T-helper 2 cell treated with Interferon-gamma antibody and Interleukin-4, amounts not matched to agents 5 μg/mL and 100 μg/mL, for 36 hours (primary cell): ENCODE measurements at regions not wholly inside any gene's neighbourhood (a gene's known extent, or its start where the extent isn't known, plus 50 kb on each side); places are given as distances from the start of the nearest gene placed in this dataset.

Experiments
- DNase-seq: peaks from one replicate; pipeline ENCODE4 v3.0.0; 2021; ENCODE audit warnings: low spot score
- H3K27ac Mint-ChIP-seq: one replicate; pipeline ENCODE4 v1.8.0; 2021; ENCODE audit warnings: mild to moderate bottlenecking, mixed read lengths
- H3K27me3 Mint-ChIP-seq: one replicate; pipeline ENCODE4 v1.8.0; 2021; ENCODE audit warnings: low read depth, mixed read lengths
- H3K36me3 Mint-ChIP-seq: one replicate; pipeline ENCODE4 v1.8.0; 2021; ENCODE audit warnings: low read depth, mixed read lengths
- H3K4me1 Mint-ChIP-seq: one replicate; pipeline ENCODE4 v1.8.0; 2021; ENCODE audit warnings: low read depth, mixed read lengths
- H3K4me3 Mint-ChIP-seq: one replicate; pipeline ENCODE4 v1.8.0; 2022; ENCODE audit warnings: mild to moderate bottlenecking, moderate library complexity, mixed read lengths
- H3K9me3 Mint-ChIP-seq: one replicate; pipeline ENCODE4 v1.8.0; 2021; ENCODE audit warnings: mixed read lengths

GRCh38 chr16:85259832-85260167, 147.5 kb upstream of the CIBAR2 start:
- no peak for DNase-seq
- Mint-ChIP-seq H3K36me3 (no peaks in the 10 kb centered on the region), H3K27me3 (peaks cover 11% of the 10 kb centered on the region), H3K27ac (no peak overlapping the region), H3K9me3 (no peaks in the 10 kb centered on the region), H3K4me3 (no peak overlapping the region), H3K4me1 (no peaks in the 10 kb centered on the region)

- no peaks in the 10 kb centered on the region for H3K9me3 Mint-ChIP-seq
- H3K27me3 Mint-ChIP-seq, result peaks cover 11% of the 10 kb centered on the region
- no peaks in the 10 kb centered on the region for H3K36me3 Mint-ChIP-seq
- DNase-seq, result no peak
- H3K4me3 Mint-ChIP-seq, result no peak overlapping the region
- no peak overlapping the region for H3K27ac Mint-ChIP-seq
- H3K4me1 Mint-ChIP-seq, result no peaks in the 10 kb centered on the region
These were observed 148.9 kb upstream of the CIBAR2 start for GRCh38 chr16:85261204-85261603.

- no peak for DNase-seq
- H3K36me3 Mint-ChIP-seq, result no peaks in the 10 kb centered on the region
- H3K27ac Mint-ChIP-seq, result no peak overlapping the region
- no peak overlapping the region for H3K4me3 Mint-ChIP-seq
- H3K9me3 Mint-ChIP-seq, result no peaks in the 10 kb centered on the region
- peaks cover 11% of the 10 kb centered on the region for H3K27me3 Mint-ChIP-seq
- H3K4me1 Mint-ChIP-seq, result no peaks in the 10 kb centered on the region
These were observed 149.6 kb upstream of the CIBAR2 start for GRCh38 chr16:85261657-85262557.

GRCh38 chr16:85262558-85263238, 150.4 kb upstream of the CIBAR2 start:
- Mint-ChIP-seq H3K27me3 (peaks cover 11% of the 10 kb centered on the region), H3K36me3 (no peaks in the 10 kb centered on the region), H3K4me1 (no peaks in the 10 kb centered on the region), H3K9me3 (no peaks in the 10 kb centered on the region), H3K4me3 (no peak overlapping the region), H3K27ac (no peak overlapping the region)
- no peak for DNase-seq

GRCh38 chr16:85263239-85263585, 150.9 kb upstream of the CIBAR2 start:
- Mint-ChIP-seq H3K27me3 (peaks cover 9% of the 10 kb centered on the region), H3K4me1 (no peaks in the 10 kb centered on the region), H3K4me3 (no peak overlapping the region), H3K9me3 (no peaks in the 10 kb centered on the region), H3K27ac (no peak overlapping the region), H3K36me3 (no peaks in the 10 kb centered on the region)
- no peak for DNase-seq

- H3K27ac Mint-ChIP-seq, result no peak overlapping the region
- no peaks in the 10 kb centered on the region for H3K36me3 Mint-ChIP-seq
- H3K4me1 Mint-ChIP-seq, result no peaks in the 10 kb centered on the region
- peaks cover 9% of the 10 kb centered on the region for H3K27me3 Mint-ChIP-seq
- no peak for DNase-seq
- no peak overlapping the region for H3K4me3 Mint-ChIP-seq
- no peaks in the 10 kb centered on the region for H3K9me3 Mint-ChIP-seq
These were observed 152.5 kb upstream of the CIBAR2 start for GRCh38 chr16:85264752-85265151.

GRCh38 chr16:85265161-85265784, 153.0 kb upstream of the CIBAR2 start:
- Mint-ChIP-seq H3K36me3 (no peaks in the 10 kb centered on the region), H3K27ac (no peak overlapping the region), H3K4me3 (no peak overlapping the region), H3K4me1 (no peaks in the 10 kb centered on the region), H3K27me3 (peaks cover 9% of the 10 kb centered on the region), H3K9me3 (no peaks in the 10 kb centered on the region)
- DNase-seq, result no peak

GRCh38 chr16:85265810-85266209, 153.5 kb upstream of the CIBAR2 start:
- H3K4me1 Mint-ChIP-seq, result no peaks in the 10 kb centered on the region
- no peaks in the 10 kb centered on the region for H3K36me3 Mint-ChIP-seq
- DNase-seq, result no peak
- no peaks in the 10 kb centered on the region for H3K9me3 Mint-ChIP-seq
- H3K27ac Mint-ChIP-seq, result no peak overlapping the region
- peaks cover 9% of the 10 kb centered on the region for H3K27me3 Mint-ChIP-seq
- no peak overlapping the region for H3K4me3 Mint-ChIP-seq

GRCh38 chr16:85266857-85267256, 154.6 kb upstream of the CIBAR2 start:
- H3K9me3 Mint-ChIP-seq, result no peaks in the 10 kb centered on the region
- H3K4me1 Mint-ChIP-seq, result no peaks in the 10 kb centered on the region
- no peak overlapping the region for H3K4me3 Mint-ChIP-seq
- no peaks in the 10 kb centered on the region for H3K36me3 Mint-ChIP-seq
- no peak for DNase-seq
- no peak overlapping the region for H3K27ac Mint-ChIP-seq
- H3K27me3 Mint-ChIP-seq, result peaks cover 7% of the 10 kb centered on the region

- Mint-ChIP-seq H3K27ac (no peak overlapping the region), H3K9me3 (no peaks in the 10 kb centered on the region), H3K4me1 (no peaks in the 10 kb centered on the region), H3K4me3 (no peak overlapping the region), H3K36me3 (no peaks in the 10 kb centered on the region), H3K27me3 (peaks cover 2% of the 10 kb centered on the region)
- no peak for DNase-seq
These were observed 155.2 kb upstream of the CIBAR2 start for GRCh38 chr16:85267414-85267945.

GRCh38 chr16:85269165-85269564, 156.9 kb upstream of the CIBAR2 start:
- no peaks in the 10 kb centered on the region for H3K36me3 Mint-ChIP-seq
- no peak for DNase-seq
- H3K9me3 Mint-ChIP-seq, result no peaks in the 10 kb centered on the region
- no peaks in the 10 kb centered on the region for H3K27me3 Mint-ChIP-seq
- H3K4me3 Mint-ChIP-seq, result no peak overlapping the region
- H3K4me1 Mint-ChIP-seq, result no peaks in the 10 kb centered on the region
- H3K27ac Mint-ChIP-seq, result no peak overlapping the region

- H3K4me3 Mint-ChIP-seq, result no peak overlapping the region
These were observed 158.1 kb upstream of the CIBAR2 start for GRCh38 chr16:85270374-85270773.

GRCh38 chr16:85271198-85271597, 158.9 kb upstream of the CIBAR2 start:
- Mint-ChIP-seq H3K36me3 (no peaks in the 10 kb centered on the region), H3K27ac (no peak overlapping the region), H3K4me1 (no peaks in the 10 kb centered on the region), H3K9me3 (no peaks in the 10 kb centered on the region), H3K4me3 (no peak overlapping the region), H3K27me3 (no peaks in the 10 kb centered on the region)
- DNase-seq, result no peak

More at GRCh38 chr16:85270374-85270773, 158.1 kb upstream of the CIBAR2 start:
- no peaks in the 10 kb centered on the region for H3K4me1 Mint-ChIP-seq
- no peaks in the 10 kb centered on the region for H3K9me3 Mint-ChIP-seq
- H3K27me3 Mint-ChIP-seq, result no peaks in the 10 kb centered on the region
- H3K36me3 Mint-ChIP-seq, result no peaks in the 10 kb centered on the region
- no peak for DNase-seq
- H3K27ac Mint-ChIP-seq, result no peak overlapping the region

GRCh38 chr16:85273293-85273692, 161.0 kb upstream of the CIBAR2 start:
- Mint-ChIP-seq H3K27ac (no peak overlapping the region), H3K27me3 (no peaks in the 10 kb centered on the region), H3K4me3 (no peak overlapping the region), H3K9me3 (no peaks in the 10 kb centered on the region), H3K36me3 (no peaks in the 10 kb centered on the region), H3K4me1 (no peaks in the 10 kb centered on the region)
- DNase-seq, result no peak
